Hematopoietic multipotent progenitor cell treated with erythropoietin and hydrocortisone succinate and interleukin-3 and kit ligand, for 8 days (in vitro differentiated cells): ENCODE measurements at regions not wholly inside any gene's neighbourhood (a gene's known extent, or its start where the extent isn't known, plus 50 kb on each side); places are given as distances from the start of the nearest gene placed in this dataset.

Experiments used
- DNase-seq: peaks from one replicate; pipeline ENCODE4 v3.0.0-alpha.2; 2015

DNA sequence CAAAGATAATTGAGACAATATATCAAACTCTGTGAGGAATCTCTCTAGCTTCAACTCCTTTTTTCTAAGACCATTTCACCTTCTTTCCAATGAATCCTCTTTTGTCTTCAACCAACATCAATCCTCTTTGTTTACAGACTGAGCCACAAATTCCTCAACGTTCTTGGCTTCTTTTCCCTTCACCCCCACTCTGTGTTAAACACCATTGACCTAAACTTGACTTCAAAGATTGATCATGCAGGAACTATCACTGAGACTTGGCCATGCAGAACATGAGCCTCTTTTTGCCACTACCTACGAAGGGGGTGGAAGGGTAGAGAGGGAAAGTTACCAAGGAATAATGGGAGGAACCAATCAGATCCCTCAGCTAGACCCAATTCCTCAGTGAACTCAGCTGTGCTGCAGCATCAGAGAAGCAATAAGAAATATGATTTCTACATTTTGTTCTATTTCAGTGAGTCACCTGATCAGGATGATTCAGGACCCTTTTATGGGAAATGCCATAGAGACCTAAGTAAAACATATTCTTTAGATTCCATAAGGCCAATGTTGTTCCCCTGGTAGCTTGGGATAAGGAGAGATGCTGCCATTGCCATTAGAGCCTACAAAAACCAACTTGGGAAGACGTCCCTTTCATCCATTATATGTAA lies 187.7 kb upstream of the RGMB start:
- no peak for DNase-seq

DNA sequence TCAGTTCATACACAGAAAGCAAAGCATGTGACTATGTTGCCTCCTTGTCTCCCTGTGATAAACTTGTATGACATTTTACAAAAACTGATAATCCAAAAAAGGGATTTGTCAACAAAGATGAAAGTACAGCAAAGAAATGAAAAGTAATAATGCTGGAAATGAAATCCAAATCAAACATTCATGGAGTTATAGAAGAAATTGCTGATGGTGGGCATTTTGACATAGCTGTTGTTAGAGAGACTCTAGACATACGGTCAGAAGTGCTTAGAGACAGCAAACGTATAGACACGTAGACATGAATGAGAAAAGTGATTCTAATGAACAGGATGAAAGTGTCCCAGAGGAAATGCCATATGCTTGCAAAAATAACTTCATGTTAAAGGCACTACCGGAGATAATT lies 186.9 kb upstream of the RGMB start:
- DNase-seq = no peak

DNA sequence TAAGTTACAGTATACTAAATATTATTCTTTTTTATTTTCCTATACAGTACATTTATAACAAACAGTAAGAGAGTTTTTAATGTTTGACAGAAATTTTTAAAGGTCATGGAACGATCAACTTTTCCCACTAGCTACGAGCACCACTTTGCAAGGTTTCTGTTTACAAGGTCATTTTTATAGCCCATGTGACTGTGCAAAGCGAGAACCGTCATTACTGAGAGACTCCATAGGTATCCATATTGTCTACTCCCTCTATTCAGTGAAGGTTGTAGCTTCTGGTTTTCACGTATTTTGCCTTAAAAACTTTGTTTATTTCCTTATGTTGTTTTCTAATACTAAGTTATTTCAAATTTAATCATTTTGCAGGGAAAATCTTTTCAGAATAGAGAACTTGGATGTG lies 186.3 kb upstream of the RGMB start:
- no peak for DNase-seq

DNA sequence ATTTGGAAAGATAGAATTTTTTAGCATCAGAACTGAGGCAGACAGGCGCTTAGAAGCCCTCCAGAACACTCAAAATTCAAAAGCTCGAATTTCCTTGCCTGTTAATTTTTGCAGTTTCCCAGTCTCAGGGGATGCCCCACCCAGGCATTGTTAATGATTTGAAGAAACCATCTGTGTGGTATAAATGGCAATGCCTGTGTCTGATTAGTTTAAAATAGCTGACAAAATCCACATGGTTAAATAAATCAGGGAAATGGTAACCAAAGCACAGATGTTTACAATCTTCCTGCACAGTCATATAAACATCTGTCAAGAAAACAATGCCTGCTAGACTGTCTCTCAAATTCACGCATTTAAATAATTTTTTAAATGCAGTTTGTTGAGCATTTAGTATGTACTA lies 185.2 kb upstream of the RGMB start:
- DNase-seq = no peak

GRCh38 chr5:98593418-98593817 lies 180.0 kb upstream of the RGMB start:
- DNase-seq = no peak

GRCh38 chr5:98594098-98594497 lies 179.4 kb upstream of the RGMB start:
- DNase-seq = no peak

GRCh38 chr5:98599016-98599415 lies 174.4 kb upstream of the RGMB start:
- no peak for DNase-seq

DNA sequence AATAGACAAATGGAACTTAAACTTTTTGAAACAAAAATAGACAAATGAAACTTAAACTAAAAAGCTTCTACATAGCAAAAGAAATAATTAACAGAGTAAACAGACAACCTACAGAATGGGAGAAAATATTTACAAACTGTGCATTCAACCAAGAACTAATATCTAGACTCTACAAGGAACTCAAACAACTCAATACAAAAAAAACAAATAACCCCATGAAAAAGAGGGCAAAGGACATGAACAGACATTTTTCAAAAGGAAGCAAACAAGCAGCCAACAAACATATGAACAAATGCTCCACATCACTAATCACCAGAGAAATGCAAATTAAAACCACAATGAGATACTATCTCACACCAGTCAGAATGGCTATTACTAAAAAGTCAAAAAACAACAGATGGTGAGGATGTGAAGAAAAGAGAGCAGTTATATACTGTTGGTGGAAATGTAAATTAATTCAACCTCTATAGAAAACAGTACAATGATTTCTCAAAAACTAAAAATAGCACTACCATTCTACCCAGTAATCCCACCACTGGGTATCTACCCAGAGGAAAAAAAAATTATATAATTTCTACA lies 170.8 kb upstream of the RGMB start:
- no peak for DNase-seq

DNA sequence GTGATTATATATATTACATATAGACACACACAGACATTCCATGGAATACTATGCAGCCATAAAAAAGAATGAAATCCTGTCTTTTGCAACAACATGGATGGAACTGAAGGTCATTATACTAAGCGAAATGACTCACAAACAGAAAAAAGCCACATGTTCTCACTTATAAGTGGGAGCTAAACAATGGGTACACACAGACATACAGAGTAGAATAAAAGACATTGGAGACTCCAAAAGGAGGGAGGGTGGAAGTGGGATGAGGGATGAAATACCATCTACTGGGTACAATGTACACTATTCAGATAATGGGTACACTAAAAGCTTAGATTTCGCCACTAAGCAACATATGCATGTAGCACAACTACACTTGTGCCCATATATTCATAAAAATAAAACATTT lies 170.0 kb upstream of the RGMB start:
- no peak for DNase-seq

- no peak for DNase-seq
Observed at GRCh38 chr5:98604301-98604700, 169.2 kb upstream of the RGMB start.

- DNase-seq = no peak
Observed at GRCh38 chr5:98604721-98605425, 168.6 kb upstream of the RGMB start.

GRCh38 chr5:98605426-98605825 lies 168.0 kb upstream of the RGMB start:
- no peak for DNase-seq

- DNase-seq = no peak
Observed at GRCh38 chr5:98606961-98607360, 166.5 kb upstream of the RGMB start.

DNA sequence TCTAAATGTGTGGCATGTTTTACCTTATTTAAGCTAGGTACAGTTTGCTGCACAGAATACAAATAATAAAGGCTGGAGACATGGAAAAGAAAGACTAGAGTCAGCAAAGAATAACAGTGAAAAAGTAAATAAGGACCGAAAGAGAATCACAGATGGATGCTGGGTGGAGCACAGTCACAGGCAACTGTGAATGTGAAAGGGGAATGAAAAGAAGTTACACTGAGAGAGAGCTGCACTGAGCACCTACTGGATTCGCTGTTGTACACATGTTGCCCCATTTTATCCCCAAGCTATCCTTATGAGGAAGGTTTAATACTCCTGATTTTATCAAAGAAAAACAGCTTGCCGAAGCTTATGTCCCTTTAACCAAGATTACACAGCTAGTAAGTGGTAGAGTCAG lies 165.4 kb upstream of the RGMB start:
- DNase-seq = no peak

GRCh38 chr5:98614341-98614740 lies 159.1 kb upstream of the RGMB start:
- DNase-seq = no peak

GRCh38 chr5:98621821-98622220 lies 151.6 kb upstream of the RGMB start:
- DNase-seq = no peak

- DNase-seq = no peak
Observed at GRCh38 chr5:98624145-98624880, 149.2 kb upstream of the RGMB start.

- no peak for DNase-seq
Observed at GRCh38 chr5:98627121-98627520, 146.3 kb upstream of the RGMB start.

DNA sequence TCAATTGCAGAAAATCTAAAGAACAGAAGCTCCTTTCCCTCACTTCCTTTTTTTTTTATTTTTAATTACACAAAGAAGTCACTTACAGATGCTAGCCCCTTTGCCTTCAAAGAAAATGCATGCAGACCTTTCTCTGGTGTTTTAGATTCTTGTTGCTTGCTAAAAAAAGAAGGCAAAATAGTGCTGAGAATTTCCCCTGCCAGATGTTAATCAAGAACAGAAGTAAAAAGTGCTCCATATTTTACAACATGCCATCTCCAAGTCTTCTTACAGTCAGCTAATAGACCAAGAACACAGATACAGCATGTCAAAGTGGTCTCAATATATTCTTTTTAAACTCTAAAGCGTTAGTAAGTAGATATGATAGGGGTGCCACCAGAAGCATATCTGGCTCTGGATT lies 142.8 kb upstream of the RGMB start:
- no peak for DNase-seq

DNA sequence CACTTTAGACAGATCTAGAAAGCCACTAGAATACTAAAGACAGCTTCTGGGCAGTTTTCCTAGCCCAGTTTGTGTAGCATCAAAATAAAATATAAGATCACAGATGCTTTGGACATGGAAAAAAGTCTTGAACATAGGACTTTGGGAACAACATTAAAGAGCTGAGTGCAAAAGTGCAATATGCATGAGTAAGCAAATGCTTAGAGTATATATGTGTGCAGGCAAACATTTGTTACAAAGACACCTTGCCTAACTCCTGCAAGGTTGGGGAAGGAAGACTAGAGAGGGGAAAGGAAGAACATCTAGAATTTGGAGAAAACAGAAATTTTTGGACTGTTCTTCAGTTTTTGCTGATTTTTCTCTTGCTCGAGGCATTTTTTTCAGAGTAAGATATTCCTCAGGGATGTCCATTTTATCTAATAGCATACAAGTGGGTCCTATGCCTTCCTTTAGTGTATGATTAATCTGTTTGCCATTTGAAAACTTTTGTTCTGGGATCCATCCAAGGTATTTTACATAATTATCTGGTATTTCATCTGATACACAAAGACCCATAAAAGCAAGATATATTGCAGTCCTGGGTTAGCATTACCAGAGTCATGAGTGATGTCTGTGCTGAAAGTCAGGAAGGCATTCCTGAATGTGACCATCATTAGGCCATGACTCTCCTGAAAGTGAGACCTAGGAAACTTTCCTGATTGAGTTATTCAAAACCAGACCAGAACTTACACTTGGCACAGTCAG lies 142.0 kb upstream of the RGMB start:
- no peak for DNase-seq

GRCh38 chr5:98635656-98636055 lies 137.8 kb upstream of the RGMB start:
- DNase-seq = no peak

- no peak for DNase-seq
Observed at GRCh38 chr5:98637116-98637515, 136.3 kb upstream of the RGMB start.

DNA sequence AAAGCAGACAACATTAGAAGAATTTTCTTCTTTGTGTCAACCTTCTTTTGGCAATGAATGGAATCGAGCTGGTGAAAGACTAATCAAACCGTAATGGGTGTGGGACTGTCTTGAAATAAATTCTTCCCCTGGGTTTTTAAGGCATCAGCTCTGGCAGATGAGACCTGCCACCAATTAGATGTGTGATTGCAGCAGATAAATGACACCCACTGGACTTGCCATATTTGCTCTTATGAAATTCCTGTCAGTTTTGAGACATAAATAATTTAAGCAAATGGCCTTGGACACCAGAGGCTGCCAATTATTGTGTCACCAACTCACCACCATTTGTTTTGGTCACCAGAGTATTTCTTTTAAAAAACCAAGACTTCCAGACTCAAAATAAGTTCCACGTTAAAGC lies 135.9 kb upstream of the RGMB start:
- no peak for DNase-seq
